Nephron (organoid): ENCODE measurements at regions not wholly inside any gene's neighbourhood (a gene's known extent, or its start where the extent isn't known, plus 50 kb on each side); places are given as distances from the start of the nearest gene placed in this dataset.

ENCODE experiments used
- H3K27ac Mint-ChIP-seq, 3 experiments: 2 replicates each; pipeline ENCODE4 v1.8.0; 2020; ENCODE audit warnings: mixed read lengths in 3 of 3, mild to moderate bottlenecking in 2 of 3, moderate library complexity in 1 of 3
- H3K27me3 Mint-ChIP-seq: 2 replicates; pipeline ENCODE4 v1.8.0; 2021; ENCODE audit warnings: low read depth, mild to moderate bottlenecking, moderate library complexity, mixed read lengths
- H3K36me3 Mint-ChIP-seq: 2 replicates; pipeline ENCODE4 v1.8.0; 2020; ENCODE audit warnings: low read depth, mixed read lengths
- H3K4me1 Mint-ChIP-seq: 2 replicates; pipeline ENCODE4 v1.8.0; 2020; ENCODE audit warnings: mixed read lengths
- H3K4me3 Mint-ChIP-seq, 3 experiments: 2 replicates each; pipeline ENCODE4 v1.8.0; 2020; ENCODE audit warnings: mild to moderate bottlenecking in 3 of 3, mixed read lengths in 3 of 3, moderate library complexity in 2 of 3
- H3K9me3 Mint-ChIP-seq: 2 replicates; pipeline ENCODE4 v1.8.0; 2020; ENCODE audit warnings: mixed read lengths
- TF ChIP-seq, protein P1 (sequence below), 3 experiments: fragments of 200-600 bp; sonication (generic); IDR thresholded peaks; one replicate each; pipeline ENCODE4 v1.5.0; 2021; ENCODE audit warnings: antibody characterized with exemption in 3 of 3; ENCODE audit not compliant: unreplicated experiment in 3 of 3

DNA sequence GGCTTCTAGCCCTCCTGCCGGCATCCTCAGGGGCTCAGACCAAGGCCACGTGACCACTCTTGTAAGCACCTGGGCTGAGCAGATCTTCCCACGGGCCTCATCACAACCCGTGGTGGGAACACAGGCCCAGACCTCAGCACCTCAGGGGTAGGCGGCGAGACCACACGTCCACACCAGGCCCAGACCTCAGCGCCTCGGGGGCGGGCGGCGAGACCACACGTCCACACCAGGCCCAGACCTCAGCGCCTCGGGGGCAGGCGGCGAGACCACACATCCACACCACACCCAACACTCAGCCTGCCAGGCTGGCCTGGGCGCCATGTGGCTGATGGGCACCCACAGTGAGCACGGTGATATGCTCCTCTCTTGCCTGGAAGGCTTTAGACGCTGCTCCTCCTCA is 334.4 kb upstream of the SALL3 start:
- H3K27ac Mint-ChIP-seq, result no peak overlapping the region
- H3K9me3 Mint-ChIP-seq, result peaks cover 7% of the 10 kb centered on the region
- H3K4me3 Mint-ChIP-seq, result no peak overlapping the region
- peaks cover 13% of the 10 kb centered on the region for H3K4me1 Mint-ChIP-seq
- no peaks in the 10 kb centered on the region for H3K36me3 Mint-ChIP-seq
- TF ChIP-seq, protein P1, sequence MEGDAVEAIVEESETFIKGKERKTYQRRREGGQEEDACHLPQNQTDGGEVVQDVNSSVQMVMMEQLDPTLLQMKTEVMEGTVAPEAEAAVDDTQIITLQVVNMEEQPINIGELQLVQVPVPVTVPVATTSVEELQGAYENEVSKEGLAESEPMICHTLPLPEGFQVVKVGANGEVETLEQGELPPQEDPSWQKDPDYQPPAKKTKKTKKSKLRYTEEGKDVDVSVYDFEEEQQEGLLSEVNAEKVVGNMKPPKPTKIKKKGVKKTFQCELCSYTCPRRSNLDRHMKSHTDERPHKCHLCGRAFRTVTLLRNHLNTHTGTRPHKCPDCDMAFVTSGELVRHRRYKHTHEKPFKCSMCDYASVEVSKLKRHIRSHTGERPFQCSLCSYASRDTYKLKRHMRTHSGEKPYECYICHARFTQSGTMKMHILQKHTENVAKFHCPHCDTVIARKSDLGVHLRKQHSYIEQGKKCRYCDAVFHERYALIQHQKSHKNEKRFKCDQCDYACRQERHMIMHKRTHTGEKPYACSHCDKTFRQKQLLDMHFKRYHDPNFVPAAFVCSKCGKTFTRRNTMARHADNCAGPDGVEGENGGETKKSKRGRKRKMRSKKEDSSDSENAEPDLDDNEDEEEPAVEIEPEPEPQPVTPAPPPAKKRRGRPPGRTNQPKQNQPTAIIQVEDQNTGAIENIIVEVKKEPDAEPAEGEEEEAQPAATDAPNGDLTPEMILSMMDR (IDR thresholded peaks at IDR 0.05; ENCODE audit: unreplicated experiment in 3 of 3), result no peak
- peaks cover 26% of the 10 kb centered on the region for H3K27me3 Mint-ChIP-seq

DNA sequence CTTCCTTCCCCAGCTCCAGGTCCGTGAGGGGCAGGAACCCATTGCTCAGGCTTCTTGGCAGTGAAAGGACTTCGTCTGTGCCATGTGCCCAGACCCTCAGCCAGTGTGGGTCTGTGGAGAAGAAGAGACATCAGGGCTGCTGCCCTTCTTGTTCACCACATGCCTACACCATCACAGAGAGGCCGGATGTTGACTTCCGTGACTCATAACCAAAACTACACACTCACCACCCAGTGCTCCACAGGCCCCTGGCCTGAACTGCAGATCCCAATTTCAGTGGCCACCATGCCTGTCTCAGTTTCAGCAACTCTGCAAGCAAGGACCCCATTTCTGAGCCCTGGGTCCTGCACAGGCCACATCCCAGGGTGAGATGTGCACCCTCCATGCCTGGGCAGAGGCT is 332.6 kb upstream of the SALL3 start:
- H3K27me3 Mint-ChIP-seq, result peaks cover 22% of the 10 kb centered on the region
- H3K36me3 Mint-ChIP-seq, result peaks cover 3% of the 10 kb centered on the region
- H3K4me1 Mint-ChIP-seq, result peaks cover 9% of the 10 kb centered on the region
- TF ChIP-seq, protein P1 (IDR thresholded peaks at IDR 0.05; ENCODE audit: unreplicated experiment in 3 of 3), result no peak
- peaks cover 16% of the 10 kb centered on the region for H3K9me3 Mint-ChIP-seq
- no peak overlapping the region for H3K27ac Mint-ChIP-seq
- no peak overlapping the region for H3K4me3 Mint-ChIP-seq

DNA sequence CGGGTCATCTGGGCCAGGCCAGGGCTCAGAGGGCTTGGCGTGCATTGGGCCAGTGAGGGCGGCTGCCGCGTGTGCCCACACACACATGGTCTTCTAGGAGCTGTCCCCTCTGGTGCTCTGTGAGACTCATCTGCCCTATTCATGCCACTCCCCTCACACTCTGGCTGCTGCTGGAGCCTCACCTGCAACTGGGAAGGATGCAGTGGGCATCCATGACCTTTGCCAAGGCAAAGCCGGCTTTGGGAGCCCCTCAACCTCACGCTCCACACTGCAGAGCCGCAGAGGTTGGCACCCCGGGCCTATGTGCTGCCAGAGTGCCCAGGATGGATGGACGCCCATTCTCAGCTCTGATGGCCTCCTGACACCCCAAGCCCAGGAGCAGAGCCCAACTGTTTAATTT is 330.2 kb upstream of the SALL3 start:
- Mint-ChIP-seq H3K27me3 (peaks cover 13% of the 10 kb centered on the region), H3K27ac (no peak overlapping the region), H3K9me3 (peaks cover 21% of the 10 kb centered on the region), H3K4me3 (no peak overlapping the region), H3K4me1 (no peaks in the 10 kb centered on the region), H3K36me3 (peaks cover 8% of the 10 kb centered on the region)
- TF ChIP-seq, protein P1 (IDR thresholded peaks at IDR 0.05; ENCODE audit: unreplicated experiment in 3 of 3), result no peak

DNA sequence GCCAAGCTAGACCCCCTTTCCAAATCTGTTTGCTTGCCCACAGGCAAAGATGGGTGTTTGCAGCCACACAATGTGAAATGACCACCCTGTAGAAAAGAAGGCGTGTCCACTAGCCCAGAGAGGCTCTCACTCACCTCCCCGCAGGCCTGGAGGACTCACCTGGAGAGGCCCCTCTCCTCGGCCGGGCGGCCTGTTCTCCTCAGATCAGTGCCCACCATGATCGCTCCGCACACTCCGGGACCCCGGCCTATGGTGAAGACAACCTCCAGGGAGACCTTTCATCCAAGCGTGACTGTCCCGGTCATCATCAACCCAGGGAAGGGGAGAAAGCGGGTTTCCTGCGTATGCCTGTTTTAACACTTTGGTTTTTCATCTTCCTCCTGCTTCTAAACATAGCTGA is 328.7 kb upstream of the SALL3 start:
- TF ChIP-seq, protein P1 (IDR thresholded peaks at IDR 0.05; ENCODE audit: unreplicated experiment in 3 of 3), result no peak

DNA sequence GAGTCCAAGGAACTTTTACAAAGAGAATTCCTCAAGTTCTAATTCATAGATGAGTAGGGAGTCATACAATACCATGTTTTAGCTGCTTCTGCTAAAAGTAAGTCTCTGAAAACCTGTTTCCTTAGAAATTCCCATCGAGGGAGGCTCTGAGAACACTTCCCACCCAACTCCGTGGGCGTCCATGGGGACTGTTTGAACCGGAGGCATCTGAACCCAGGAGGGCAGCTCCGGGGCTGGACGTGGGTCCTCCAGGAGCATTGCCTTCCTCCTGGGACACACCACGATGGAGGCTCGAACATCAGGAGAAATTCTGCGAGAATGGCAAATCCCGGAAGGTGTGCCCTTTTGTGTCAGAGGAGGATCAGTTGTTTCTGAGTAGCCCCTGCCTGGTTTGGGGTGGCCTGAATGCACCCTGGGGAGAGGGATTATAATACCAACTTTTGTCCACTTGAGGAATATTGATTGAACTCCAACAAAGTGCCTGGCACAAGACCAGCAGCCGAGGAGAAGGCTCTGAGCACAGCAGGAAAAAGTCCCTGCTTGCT is 327.5 kb upstream of the SALL3 start:
- H3K27me3 Mint-ChIP-seq, result peaks cover 12% of the 10 kb centered on the region
- H3K36me3 Mint-ChIP-seq, result peaks cover 14% of the 10 kb centered on the region
- H3K4me3 Mint-ChIP-seq, result no peak overlapping the region
- peaks cover 26% of the 10 kb centered on the region for H3K9me3 Mint-ChIP-seq
- TF ChIP-seq, protein P1 (IDR thresholded peaks at IDR 0.05; ENCODE audit: unreplicated experiment in 3 of 3), result no peak
- H3K4me1 Mint-ChIP-seq, result no peaks in the 10 kb centered on the region
- no peak overlapping the region for H3K27ac Mint-ChIP-seq

More for the DNA sequence above, 328.7 kb upstream of the SALL3 start:
- peaks cover 11% of the 10 kb centered on the region for H3K36me3 Mint-ChIP-seq
- H3K27ac Mint-ChIP-seq, result no peak overlapping the region
- H3K4me1 Mint-ChIP-seq, result no peaks in the 10 kb centered on the region
- peaks cover 12% of the 10 kb centered on the region for H3K27me3 Mint-ChIP-seq
- peaks cover 22% of the 10 kb centered on the region for H3K9me3 Mint-ChIP-seq
- H3K4me3 Mint-ChIP-seq, result no peak overlapping the region

DNA sequence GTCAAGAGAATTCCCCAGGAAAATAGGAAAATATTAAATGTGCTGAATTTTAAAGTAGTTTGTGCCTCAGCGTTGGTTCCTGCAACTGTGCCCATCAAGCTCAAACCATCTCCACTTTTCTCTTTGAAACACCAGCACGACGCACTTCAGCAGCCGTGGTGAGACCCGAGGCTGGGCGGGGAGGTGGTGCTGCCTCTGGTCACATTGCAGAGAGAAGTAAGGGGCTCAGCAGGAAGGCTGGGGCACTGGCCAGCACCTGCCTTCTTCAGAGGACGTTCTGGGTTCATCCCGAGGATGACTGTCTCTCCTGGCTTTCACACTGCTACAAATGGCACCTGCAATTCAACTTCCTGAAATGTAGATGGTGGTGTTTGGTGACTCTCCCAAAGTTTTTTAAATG is 323.7 kb upstream of the SALL3 start:
- no peak overlapping the region for H3K4me3 Mint-ChIP-seq
- no peaks in the 10 kb centered on the region for H3K4me1 Mint-ChIP-seq
- no peak overlapping the region for H3K27ac Mint-ChIP-seq
- H3K27me3 Mint-ChIP-seq, result peaks cover 4% of the 10 kb centered on the region
- H3K36me3 Mint-ChIP-seq, result peaks cover 14% of the 10 kb centered on the region
- H3K9me3 Mint-ChIP-seq, result peaks cover 21% of the 10 kb centered on the region
- TF ChIP-seq, protein P1 (IDR thresholded peaks at IDR 0.05; ENCODE audit: unreplicated experiment in 3 of 3), result no peak
